Pancreas (tissue), 10 donors: ENCODE measurements at regions not wholly inside any gene's neighbourhood (a gene's known extent, or its start where the extent isn't known, plus 50 kb on each side); places are given as distances from the start of the nearest gene placed in this dataset.

ENCODE experiments used
- ATAC-seq, 4 donors: fragments of 200-7000 bp; cut with Tn5 transposase; one replicate each; pipeline versions ENCODE4 v1.8.0 to v1.9.1; 2020; ENCODE audit warnings: mild to moderate bottlenecking in 4 of 4, moderate library complexity in 4 of 4
- DNase-seq, 6 donors: peaks; one replicate each; pipeline ENCODE4 v3.0.0-alpha.2; 2020
- FAIRE-seq: peaks from 2 replicates; lab custom pipeline; 2012; peaks lifted over from hg19 to GRCh38; lab: Jason Lieb, UNC
- H3K27ac ChIP-seq, 4 donors: fragments of 200-600 bp; sonication (generic); 1 replicate in 3 of 4; 2 replicates in 1 of 4; pipeline versions ENCODE4 v1.5.0 to v1.8.0; 2020
- H3K27me3 ChIP-seq, 4 donors: fragments of 200-600 bp; one replicate each; pipeline ENCODE4 v1.8.0; 2021
- H3K36me3 ChIP-seq, 3 donors: fragments of 200-600 bp; sonication (generic) in 1 of 3; one replicate each; pipeline versions ENCODE4 v1.5.0 to v1.8.0; 2020 to 2021
- H3K4me1 ChIP-seq, 3 donors: fragments of 200-600 bp; one replicate each; pipeline ENCODE4 v1.8.0; 2021
- H3K4me3 ChIP-seq, 4 donors: fragments of 200-600 bp; sonication (generic) in 2 of 4; one replicate each; pipeline versions ENCODE4 v1.5.0 to v1.8.0; 2020 to 2021
- H3K9me3 ChIP-seq, 4 donors: fragments of 200-600 bp; one replicate each; pipeline ENCODE4 v1.8.0; 2021
- CTCF ChIP-seq, 4 donors: fragments of 200-600 bp; sonication (generic) in 3 of 4; IDR thresholded peaks; one replicate each; pipeline versions ENCODE4 v1.5.0 to v1.8.0; 2021; ENCODE audit warnings: antibody characterized with exemption in 4 of 4
- WGBS, 2 donors: extraction: QIAGEN DNeasy Blood & Tissue Kit; methylation state at CpG; one replicate each; pipeline ENCODE4 v1.1.7; 2013; 5-methylcytosine and 5-hydroxymethylcytosine counted together
- intact Hi-C, 3 donors: fragments of 100-400 bp; cut with DNase I; formaldehyde crosslinking; loops; one replicate each; pipeline versions ENCODE4 v1.11.1 to v1.14.2; 2022
- donor health status: healthy with polysubstance abuse.
- donor health status: DM: no; HTN: no; CAD: no; lungs with moderate emphysema.
- donor health status: DM: no; HTN: no; CAD: no.
- donor health status: control.
- donor health status: control.
- donor health status: Bipolar disorder and iron deficiency.
- donor health status: DM: yes; HTN: yes; CAD: no.
- donor health status: DM: no; HTN: no; CAD: no.
- donor health status: DM: no; HTN: no; CAD: no.
- donor health status: DM: yes; HTN: yes; CAD: no.

GRCh38 chr9:85249313-85249621 lies 492.5 kb downstream of the AGTPBP1 start:
- DNase-seq, result no peak
- Histone ChIP-seq H3K4me1 (no peaks in the 10 kb centered on the region), H3K36me3 (no peaks in the 10 kb centered on the region), H3K9me3 (no peaks in the 10 kb centered on the region), H3K27me3 (no peaks in the 10 kb centered on the region), H3K27ac (peak overlapping the region in 1 of 4 donors; percentile 3), H3K4me3 (no peak overlapping the region)
- no peak for FAIRE-seq
- TF ChIP-seq CTCF (IDR thresholded peaks at IDR 0.05), result no peak
- 93% methylated on average over 5 of the region's 5 CpGs for WGBS, 2 donors
- intact Hi-C loops, result no loop called here
- no peak for ATAC-seq

- WGBS, 2 donors, result 94 to 97% methylated on average over 2 of the region's 2 CpGs
- intact Hi-C loops, result no loop called here
- FAIRE-seq, result no peak
Observed at GRCh38 chr9:85248514-85249312, 493.0 kb downstream of the AGTPBP1 start.

DNA sequence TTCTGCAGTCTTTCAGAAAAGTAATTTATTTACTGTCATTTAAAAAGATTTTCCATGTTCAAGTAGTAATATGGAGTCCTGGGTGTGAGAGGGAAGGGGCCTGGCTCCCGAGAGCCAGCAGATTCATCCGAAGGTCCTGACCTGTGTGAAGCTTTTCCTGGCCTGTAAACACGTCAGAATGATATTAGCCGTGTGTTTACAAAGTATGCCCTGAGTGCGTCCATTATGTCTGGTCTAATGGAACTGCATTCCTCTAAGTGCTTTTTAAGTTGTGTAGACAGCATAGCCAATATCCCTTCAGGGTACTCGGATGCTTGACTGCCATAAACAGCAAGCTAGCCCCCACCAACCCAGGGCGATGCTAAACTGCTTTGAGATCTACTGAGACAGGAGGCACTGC lies 495.2 kb downstream of the AGTPBP1 start:
- 80 to 86% methylated on average over 7 of the region's 7 CpGs for WGBS, 2 donors
- peak in 1 of 4 donors; percentile 66 for ATAC-seq
- intact Hi-C loops, result no loop called here
- Histone ChIP-seq H3K4me1 (no peaks in the 10 kb centered on the region), H3K9me3 (no peaks in the 10 kb centered on the region), H3K27me3 (no peaks in the 10 kb centered on the region), H3K4me3 (no peak overlapping the region), H3K36me3 (no peaks in the 10 kb centered on the region), H3K27ac (no peak overlapping the region)
- no peak for FAIRE-seq
- no peak for TF ChIP-seq CTCF (IDR thresholded peaks at IDR 0.05)
- DNase-seq, result no peak

More at GRCh38 chr9:85248514-85249312, 493.0 kb downstream of the AGTPBP1 start:
- H3K4me1 ChIP-seq, result no peaks in the 10 kb centered on the region
- no peak for TF ChIP-seq CTCF (IDR thresholded peaks at IDR 0.05)
- peak in 3 of 4 donors; percentile 49 to 68 (median 56) for ATAC-seq
- H3K27ac ChIP-seq, result peak overlapping the region in 1 of 4 donors; percentile 3
- DNase-seq, result no peak
- no peaks in the 10 kb centered on the region for H3K9me3 ChIP-seq
- H3K36me3 ChIP-seq, result no peaks in the 10 kb centered on the region
- H3K4me3 ChIP-seq, result no peak overlapping the region
- no peaks in the 10 kb centered on the region for H3K27me3 ChIP-seq

DNA sequence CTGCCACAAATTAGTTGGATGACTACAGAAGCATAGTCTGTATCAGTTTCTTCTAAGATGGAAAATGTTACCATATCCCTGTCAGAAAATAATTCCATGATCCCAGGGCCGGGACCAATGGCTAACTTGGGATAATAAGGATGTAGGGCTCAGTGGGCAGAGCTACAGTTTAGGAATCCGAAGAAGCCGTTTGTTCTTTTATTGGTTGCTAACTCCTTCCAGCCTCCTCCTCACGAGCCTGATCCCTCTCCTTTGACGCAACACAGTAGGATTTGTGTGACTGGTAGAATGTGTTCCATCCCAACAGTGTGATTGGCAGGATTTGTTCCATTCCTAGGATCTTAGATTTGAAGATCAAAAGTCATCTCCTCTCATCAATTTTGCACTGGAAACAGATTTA lies 496.9 kb downstream of the AGTPBP1 start:
- FAIRE-seq (no peak), ATAC-seq (no peak), DNase-seq (no peak)
- H3K36me3 ChIP-seq, result no peaks in the 10 kb centered on the region
- peaks cover 0 to 3% (median 0%) of the 10 kb centered on the region in 4 donors for H3K27me3 ChIP-seq
- no peak for TF ChIP-seq CTCF (IDR thresholded peaks at IDR 0.05)
- intact Hi-C loops, result no loop called here
- no peaks in the 10 kb centered on the region for H3K9me3 ChIP-seq
- no peak overlapping the region for H3K27ac ChIP-seq
- no peaks in the 10 kb centered on the region for H3K4me1 ChIP-seq
- H3K4me3 ChIP-seq, result no peak overlapping the region
- WGBS, 2 donors, result 70 to 78% methylated on average over 5 of the region's 5 CpGs

- Histone ChIP-seq H3K9me3 (no peaks in the 10 kb centered on the region), H3K27me3 (peaks cover 0 to 3% (median 0%) of the 10 kb centered on the region in 4 donors), H3K36me3 (no peaks in the 10 kb centered on the region), H3K4me1 (no peaks in the 10 kb centered on the region), H3K4me3 (no peak overlapping the region), H3K27ac (no peak overlapping the region)
- DNase-seq, result no peak
- no peak for FAIRE-seq
- ATAC-seq, result no peak
- TF ChIP-seq CTCF (IDR thresholded peaks at IDR 0.05), result no peak
- intact Hi-C loops, result no loop called here
- WGBS, 2 donors, result 86 to 96% methylated on average over 3 of the region's 3 CpGs
Observed at GRCh38 chr9:85243977-85244376, 497.8 kb downstream of the AGTPBP1 start.
